ENCODE measurements at regions not wholly inside any gene's neighbourhood (a gene's known extent, or its start where the extent isn't known, plus 50 kb on each side); places are given as distances from the start of the nearest gene placed in this dataset.

GRCh38 chr3:137610723-137611122, 153.4 kb upstream of the SOX14 start:
- no peak for TF ChIP-seq POLR2A (IDR thresholded peaks at IDR 0.05; ENCODE audit: low read length)
- TF ChIP-seq GATA1 (IDR thresholded peaks at IDR 0.05; ENCODE audit: low read depth, low read length): no peak
